Esophagus muscularis mucosa (tissue), 3 donors: ENCODE measurements at regions not wholly inside any gene's neighbourhood (a gene's known extent, or its start where the extent isn't known, plus 50 kb on each side); places are given as distances from the start of the nearest gene placed in this dataset.

Experiments used
- CTCF ChIP-seq, 3 experiments: fragments of 200-600 bp in 2 of 3; fragments of 450-650 bp in 1 of 3; sonication (generic) in 2 of 3; IDR thresholded peaks; one replicate each; pipeline ENCODE4 v1.5.1; 2017 to 2019; ENCODE audit warnings: antibody characterized with exemption in 3 of 3, mild to moderate bottlenecking in 2 of 3, moderate library complexity in 1 of 3
- POLR2A ChIP-seq: fragments of 450-650 bp; IDR thresholded peaks from one replicate; pipeline ENCODE4 v1.6.1; 2017; ENCODE audit warnings: antibody characterized with exemption, moderate library complexity, mild to moderate bottlenecking, low read depth

GRCh38 chr5:2627867-2628266, 123.6 kb downstream of the IRX2 start:
- TF ChIP-seq POLR2A = no peak
- no peak for TF ChIP-seq CTCF (IDR thresholded peaks at IDR 0.05)
